GM12872 (cell line): ENCODE measurements at regions not wholly inside any gene's neighbourhood (a gene's known extent, or its start where the extent isn't known, plus 50 kb on each side); places are given as distances from the start of the nearest gene placed in this dataset.

Experiments
- CTCF ChIP-seq: IDR thresholded peaks from 3 replicates; pipeline ENCODE4 v1.5.1; 2011; ENCODE audit warnings: low read depth, mild to moderate bottlenecking, low read length, moderate library complexity; ENCODE audit not compliant: insufficient read depth

- no peak for TF ChIP-seq CTCF
Observed at GRCh38 chr13:29703421-29703820, 107.9 kb upstream of the SLC7A1 start.

GRCh38 chr13:29702912-29703351 is 107.4 kb upstream of the SLC7A1 start:
- TF ChIP-seq CTCF: no peak

- TF ChIP-seq CTCF: no peak
Observed at GRCh38 chr13:29698106-29698505, 102.6 kb upstream of the SLC7A1 start.

DNA sequence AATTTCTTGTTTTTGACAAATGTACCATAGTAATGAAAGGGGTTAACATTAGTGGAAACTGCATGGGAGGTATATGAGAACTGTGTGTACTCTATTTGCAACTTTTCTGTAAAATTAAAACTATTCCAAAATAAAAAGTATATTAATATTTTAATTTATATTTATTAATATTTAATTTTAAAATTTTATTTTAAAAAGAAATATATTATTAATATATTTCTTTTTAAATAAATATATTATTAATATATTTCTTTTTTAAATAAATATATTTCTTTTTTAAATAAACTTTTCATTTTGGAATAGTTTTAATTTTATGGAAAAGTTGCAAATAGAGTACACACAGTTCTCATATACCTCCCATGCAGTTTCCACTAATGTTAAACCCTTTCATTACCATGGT is 101.1 kb upstream of the SLC7A1 start:
- TF ChIP-seq CTCF: no peak

DNA sequence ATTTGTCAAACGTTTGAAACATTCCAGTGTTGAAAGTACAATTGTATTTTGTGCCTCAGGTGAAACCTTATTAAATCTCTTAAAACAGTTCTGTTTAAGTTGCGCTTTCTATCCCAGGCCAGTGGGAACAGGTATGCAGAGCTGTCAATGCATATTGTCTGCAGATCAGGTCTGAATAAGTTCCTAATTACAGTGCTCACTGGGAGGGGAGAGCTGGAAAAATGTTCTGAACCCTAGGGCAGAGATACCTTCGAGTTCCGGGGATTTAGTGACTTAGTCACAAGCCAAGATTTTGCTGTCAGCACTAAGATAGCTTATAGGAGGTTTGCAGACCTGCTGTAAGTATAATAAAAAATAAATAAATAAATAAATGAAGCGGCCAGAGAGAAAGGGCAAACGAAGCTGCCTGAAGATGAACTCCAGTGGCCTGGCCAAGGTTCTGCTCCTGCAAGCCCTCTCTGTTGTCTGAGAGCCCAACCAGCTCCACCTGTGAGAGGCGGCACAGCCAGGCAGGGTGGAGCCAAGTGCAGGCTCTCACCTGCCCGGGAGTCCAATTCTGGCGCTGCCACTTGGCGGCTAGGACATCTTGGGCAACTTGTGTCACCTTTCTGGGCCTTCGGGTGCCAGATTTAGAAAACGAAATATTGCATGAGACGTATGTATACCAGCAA is 97.9 kb upstream of the SLC7A1 start:
- no peak for TF ChIP-seq CTCF

DNA sequence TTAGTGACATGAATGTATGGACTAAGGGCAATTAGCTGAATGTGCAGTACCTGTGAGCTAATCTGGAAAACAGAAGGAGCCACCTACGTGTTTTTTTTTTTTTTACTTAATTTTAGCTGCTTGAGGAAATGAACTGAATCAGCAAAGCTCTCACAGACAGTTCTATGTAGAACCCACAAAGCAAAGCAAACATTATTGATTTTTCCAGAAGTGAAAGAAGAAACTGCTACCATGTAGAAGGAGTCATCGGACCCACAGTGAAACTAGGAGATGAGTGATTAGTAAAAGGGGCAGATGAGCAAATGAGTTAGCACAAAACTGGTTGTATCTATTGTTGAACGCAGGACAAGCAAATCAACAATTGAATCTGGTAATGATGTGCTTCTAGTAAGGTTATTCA is 94.1 kb upstream of the SLC7A1 start:
- no peak for TF ChIP-seq CTCF

DNA sequence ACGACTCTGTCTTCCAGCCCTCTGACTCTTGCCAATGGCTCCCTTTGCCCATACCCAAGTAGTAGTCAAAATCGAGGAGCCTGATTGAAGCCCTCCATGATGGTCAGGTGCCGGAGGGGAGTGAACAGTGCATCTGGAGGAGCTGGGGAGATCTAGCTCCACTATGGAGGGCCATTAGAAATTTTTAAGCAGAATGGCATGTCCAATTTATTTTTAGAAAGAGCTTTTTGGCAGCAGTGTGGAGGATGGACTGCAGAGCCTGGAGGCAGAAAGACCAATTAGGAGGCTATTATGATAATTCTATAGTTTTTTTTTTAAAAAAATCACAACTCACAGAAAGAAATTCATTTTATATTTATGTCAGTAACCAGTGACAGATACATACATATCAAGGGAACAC is 92.7 kb upstream of the SLC7A1 start:
- no peak for TF ChIP-seq CTCF
